ENCODE measurements at regions not wholly inside any gene's neighbourhood (a gene's known extent, or its start where the extent isn't known, plus 50 kb on each side); places are given as distances from the start of the nearest gene placed in this dataset.

GRCh38 chr12:65596514-65597091 lies 227.7 kb upstream of the HMGA2 start:
- WGBS (ENCODE audit: insufficient coverage, low lambda C conversion rate), result 50% methylated on average over 1 of the region's 3 CpGs
- Histone ChIP-seq H3K27ac (ENCODE audit: low read length) (no peak overlapping the region), H3K9me3 (ENCODE audit: control insufficient read depth, low read depth, low read length) (no peaks in the 10 kb centered on the region), H3K36me3 (ENCODE audit: control insufficient read depth, insufficient read depth, low read length) (no peaks in the 10 kb centered on the region), H3K4me3 (ENCODE audit: low read length) (no peak overlapping the region), H3K27me3 (ENCODE audit: control insufficient read depth, insufficient read depth, low read length) (no peaks in the 10 kb centered on the region), H3K4me1 (ENCODE audit: control insufficient read depth, insufficient read depth, low read length) (no peaks in the 10 kb centered on the region)
- no peak for DNase-seq

- no peaks in the 10 kb centered on the region for H3K9me3 ChIP-seq (ENCODE audit: control insufficient read depth, low read depth, low read length)
- no peak overlapping the region for H3K4me3 ChIP-seq (ENCODE audit: low read length)
- no peak overlapping the region for H3K27ac ChIP-seq (ENCODE audit: low read length)
- H3K27me3 ChIP-seq (ENCODE audit: control insufficient read depth, insufficient read depth, low read length), result no peaks in the 10 kb centered on the region
- no peaks in the 10 kb centered on the region for H3K36me3 ChIP-seq (ENCODE audit: control insufficient read depth, insufficient read depth, low read length)
- H3K4me1 ChIP-seq (ENCODE audit: control insufficient read depth, insufficient read depth, low read length), result no peaks in the 10 kb centered on the region
- DNase-seq, result no peak
These were observed 226.8 kb upstream of the HMGA2 start for GRCh38 chr12:65597527-65597926.

- Histone ChIP-seq H3K4me1 (ENCODE audit: control insufficient read depth, insufficient read depth, low read length) (peaks cover 6% of the 10 kb centered on the region), H3K27ac (ENCODE audit: low read length) (no peak overlapping the region), H3K4me3 (ENCODE audit: low read length) (no peak overlapping the region), H3K36me3 (ENCODE audit: control insufficient read depth, insufficient read depth, low read length) (no peaks in the 10 kb centered on the region), H3K27me3 (ENCODE audit: control insufficient read depth, insufficient read depth, low read length) (no peaks in the 10 kb centered on the region), H3K9me3 (ENCODE audit: control insufficient read depth, low read depth, low read length) (no peaks in the 10 kb centered on the region)
- no CpG with 5 or more reads among the region's 1 CpG for WGBS (ENCODE audit: insufficient coverage, low lambda C conversion rate)
- no peak for DNase-seq
These were observed 225.6 kb upstream of the HMGA2 start for GRCh38 chr12:65598688-65599087.

- no peaks in the 10 kb centered on the region for H3K36me3 ChIP-seq (ENCODE audit: control insufficient read depth, insufficient read depth, low read length)
- no peaks in the 10 kb centered on the region for H3K9me3 ChIP-seq (ENCODE audit: control insufficient read depth, low read depth, low read length)
- no peak overlapping the region for H3K27ac ChIP-seq (ENCODE audit: low read length)
- no peaks in the 10 kb centered on the region for H3K27me3 ChIP-seq (ENCODE audit: control insufficient read depth, insufficient read depth, low read length)
- 67% methylated on average over 3 of the region's 5 CpGs for WGBS (ENCODE audit: insufficient coverage, low lambda C conversion rate)
- no peak for DNase-seq
- H3K4me3 ChIP-seq (ENCODE audit: low read length), result no peak overlapping the region
- peaks cover 6% of the 10 kb centered on the region for H3K4me1 ChIP-seq (ENCODE audit: control insufficient read depth, insufficient read depth, low read length)
These were observed 222.1 kb upstream of the HMGA2 start for GRCh38 chr12:65602253-65602609.

- peaks cover 8% of the 10 kb centered on the region for H3K4me1 ChIP-seq (ENCODE audit: control insufficient read depth, insufficient read depth, low read length)
- no peaks in the 10 kb centered on the region for H3K9me3 ChIP-seq (ENCODE audit: control insufficient read depth, low read depth, low read length)
- DNase-seq, result peak; percentile 76 to 77
- no peaks in the 10 kb centered on the region for H3K27me3 ChIP-seq (ENCODE audit: control insufficient read depth, insufficient read depth, low read length)
- no peak overlapping the region for H3K27ac ChIP-seq (ENCODE audit: low read length)
- WGBS (ENCODE audit: insufficient coverage, low lambda C conversion rate), result no CpG with 5 or more reads among the region's 11 CpGs
- H3K36me3 ChIP-seq (ENCODE audit: control insufficient read depth, insufficient read depth, low read length), result no peaks in the 10 kb centered on the region
- no peak overlapping the region for H3K4me3 ChIP-seq (ENCODE audit: low read length)
These were observed 221.5 kb upstream of the HMGA2 start for GRCh38 chr12:65602610-65603295.

- no peak overlapping the region for H3K27ac ChIP-seq (ENCODE audit: low read length)
- H3K4me1 ChIP-seq (ENCODE audit: control insufficient read depth, insufficient read depth, low read length), result peaks cover 9% of the 10 kb centered on the region
- H3K27me3 ChIP-seq (ENCODE audit: control insufficient read depth, insufficient read depth, low read length), result no peaks in the 10 kb centered on the region
- DNase-seq, result peak in 1 of 2 donors; percentile 43
- H3K4me3 ChIP-seq (ENCODE audit: low read length), result no peak overlapping the region
- no peaks in the 10 kb centered on the region for H3K9me3 ChIP-seq (ENCODE audit: control insufficient read depth, low read depth, low read length)
- H3K36me3 ChIP-seq (ENCODE audit: control insufficient read depth, insufficient read depth, low read length), result no peaks in the 10 kb centered on the region
- 100% methylated on average over 2 of the region's 8 CpGs for WGBS (ENCODE audit: insufficient coverage, low lambda C conversion rate)
These were observed 220.6 kb upstream of the HMGA2 start for GRCh38 chr12:65603438-65604351.

- Histone ChIP-seq H3K27ac (ENCODE audit: low read length) (no peak overlapping the region), H3K9me3 (ENCODE audit: control insufficient read depth, low read depth, low read length) (no peaks in the 10 kb centered on the region), H3K4me3 (ENCODE audit: low read length) (no peak overlapping the region), H3K4me1 (ENCODE audit: control insufficient read depth, insufficient read depth, low read length) (peaks cover 9% of the 10 kb centered on the region), H3K36me3 (ENCODE audit: control insufficient read depth, insufficient read depth, low read length) (no peaks in the 10 kb centered on the region), H3K27me3 (ENCODE audit: control insufficient read depth, insufficient read depth, low read length) (no peaks in the 10 kb centered on the region)
- DNase-seq, result no peak
- WGBS (ENCODE audit: insufficient coverage, low lambda C conversion rate), result 88% methylated on average over 1 of the region's 2 CpGs
These were observed 219.3 kb upstream of the HMGA2 start for GRCh38 chr12:65605019-65605418.

- no peak overlapping the region for H3K27ac ChIP-seq (ENCODE audit: low read length)
- no peaks in the 10 kb centered on the region for H3K9me3 ChIP-seq (ENCODE audit: control insufficient read depth, low read depth, low read length)
- H3K4me3 ChIP-seq (ENCODE audit: low read length), result no peak overlapping the region
- H3K27me3 ChIP-seq (ENCODE audit: control insufficient read depth, insufficient read depth, low read length), result no peaks in the 10 kb centered on the region
- no peak for DNase-seq
- WGBS (ENCODE audit: insufficient coverage, low lambda C conversion rate), result 80% methylated on average over 1 of the region's 4 CpGs
- no peaks in the 10 kb centered on the region for H3K36me3 ChIP-seq (ENCODE audit: control insufficient read depth, insufficient read depth, low read length)
- H3K4me1 ChIP-seq (ENCODE audit: control insufficient read depth, insufficient read depth, low read length), result peaks cover 9% of the 10 kb centered on the region
These were observed 218.1 kb upstream of the HMGA2 start for GRCh38 chr12:65606008-65606766.

GRCh38 chr12:65607401-65607841 lies 216.9 kb upstream of the HMGA2 start:
- no peak overlapping the region for H3K27ac ChIP-seq (ENCODE audit: low read length)
- peak in 1 of 2 donors; percentile 65 for DNase-seq
- peaks cover 9% of the 10 kb centered on the region for H3K4me1 ChIP-seq (ENCODE audit: control insufficient read depth, insufficient read depth, low read length)
- WGBS (ENCODE audit: insufficient coverage, low lambda C conversion rate), result no CpG with 5 or more reads among the region's 3 CpGs
- no peak overlapping the region for H3K4me3 ChIP-seq (ENCODE audit: low read length)
- no peaks in the 10 kb centered on the region for H3K9me3 ChIP-seq (ENCODE audit: control insufficient read depth, low read depth, low read length)
- H3K27me3 ChIP-seq (ENCODE audit: control insufficient read depth, insufficient read depth, low read length), result no peaks in the 10 kb centered on the region
- H3K36me3 ChIP-seq (ENCODE audit: control insufficient read depth, insufficient read depth, low read length), result no peaks in the 10 kb centered on the region

GRCh38 chr12:65608319-65608916 lies 215.9 kb upstream of the HMGA2 start:
- Histone ChIP-seq H3K27ac (ENCODE audit: low read length) (no peak overlapping the region), H3K4me1 (ENCODE audit: control insufficient read depth, insufficient read depth, low read length) (peaks cover 4% of the 10 kb centered on the region)
- WGBS (ENCODE audit: insufficient coverage, low lambda C conversion rate), result 100% methylated on average over 1 of the region's 2 CpGs

More at GRCh38 chr12:65608319-65608916, 215.9 kb upstream of the HMGA2 start:
- Histone ChIP-seq H3K9me3 (ENCODE audit: control insufficient read depth, low read depth, low read length) (no peaks in the 10 kb centered on the region), H3K27me3 (ENCODE audit: control insufficient read depth, insufficient read depth, low read length) (no peaks in the 10 kb centered on the region), H3K4me3 (ENCODE audit: low read length) (no peak overlapping the region), H3K36me3 (ENCODE audit: control insufficient read depth, insufficient read depth, low read length) (no peaks in the 10 kb centered on the region)
- no peak for DNase-seq
